H9 (cell line): ENCODE measurements at regions not wholly inside any gene's neighbourhood (a gene's known extent, or its start where the extent isn't known, plus 50 kb on each side); places are given as distances from the start of the nearest gene placed in this dataset.

Experiments used
- DNase-seq: peaks from one replicate; pipeline ENCODE4 v3.0.0-alpha.2; 2017
- H2AFZ ChIP-seq: one replicate; pipeline ENCODE4 v1.6.1; 2013; ENCODE audit warnings: mild to moderate bottlenecking, low read length, control low read depth, moderate library complexity
- H2AK5ac ChIP-seq: 2 replicates; pipeline ENCODE4 v1.6.1; 2013; ENCODE audit warnings: low read length, control low read depth, mixed read lengths; ENCODE audit not compliant: insufficient read length
- H2BK120ac ChIP-seq: one replicate; pipeline ENCODE4 v1.6.1; 2013; ENCODE audit warnings: low read depth, mild to moderate bottlenecking, low read length, control low read depth, inconsistent platforms; ENCODE audit not compliant: poor library complexity, severe bottlenecking
- H2BK12ac ChIP-seq: 2 replicates; pipeline ENCODE4 v1.6.1; 2013; ENCODE audit warnings: low read length, control low read depth, mixed read lengths, low read depth; ENCODE audit not compliant: insufficient read length
- H2BK15ac ChIP-seq: 2 replicates; pipeline ENCODE4 v1.6.1; 2013; ENCODE audit warnings: low read depth, low read length, control low read depth
- H2BK20ac ChIP-seq: one replicate; pipeline ENCODE4 v1.6.1; 2013; ENCODE audit warnings: low read depth, mild to moderate bottlenecking, low read length, control low read depth, inconsistent platforms; ENCODE audit not compliant: poor library complexity, severe bottlenecking
- H2BK5ac ChIP-seq: 2 replicates; pipeline ENCODE4 v1.6.1; 2013; ENCODE audit warnings: low read length, control low read depth, mixed read lengths; ENCODE audit not compliant: insufficient read length
- H3K14ac ChIP-seq: 2 replicates; pipeline ENCODE4 v1.6.1; 2013; ENCODE audit warnings: low read length, control low read depth; ENCODE audit not compliant: insufficient read depth
- H3K18ac ChIP-seq: 2 replicates; pipeline ENCODE4 v1.6.1; 2013; ENCODE audit warnings: low read depth, mild to moderate bottlenecking, mixed read lengths, low read length, control low read depth; ENCODE audit not compliant: insufficient read length
- H3K23ac ChIP-seq: 2 replicates; pipeline ENCODE4 v1.6.1; 2013; ENCODE audit warnings: low read length, control low read depth, mixed read lengths, low read depth; ENCODE audit not compliant: insufficient read length
- H3K23me2 ChIP-seq: 2 replicates; pipeline ENCODE4 v1.6.1; 2013; ENCODE audit warnings: low read depth, mild to moderate bottlenecking, mixed read lengths, low read length, control low read depth; ENCODE audit not compliant: insufficient read length, poor library complexity, severe bottlenecking
- H3K27ac ChIP-seq: 2 replicates; pipeline ENCODE4 v1.5.1; 2013; ENCODE audit warnings: low read length, control low read depth, mixed read lengths, low read depth; ENCODE audit not compliant: insufficient read length
- H3K27me3 ChIP-seq: 2 replicates; pipeline ENCODE4 v1.6.1; 2013; ENCODE audit warnings: low read length, control low read depth, inconsistent platforms; ENCODE audit not compliant: insufficient read depth
- H3K4ac ChIP-seq: 2 replicates; pipeline ENCODE4 v1.6.1; 2013; ENCODE audit warnings: low read depth, mild to moderate bottlenecking, control low read depth, inconsistent platforms, low read length, moderate library complexity
- H3K4me1 ChIP-seq: 2 replicates; pipeline ENCODE4 v1.6.1; 2013; ENCODE audit warnings: low read length, control low read depth, inconsistent platforms; ENCODE audit not compliant: insufficient read depth
- H3K4me2 ChIP-seq: 2 replicates; pipeline ENCODE4 v1.6.1; 2013; ENCODE audit warnings: low read length, control low read depth, mixed read lengths; ENCODE audit not compliant: insufficient read length, insufficient read depth
- H3K56ac ChIP-seq: 2 replicates; pipeline ENCODE4 v1.6.1; 2013; ENCODE audit warnings: low read depth, mild to moderate bottlenecking, mixed read lengths, low read length, control low read depth; ENCODE audit not compliant: insufficient read length
- H3K79me1 ChIP-seq: 2 replicates; pipeline ENCODE4 v1.6.1; 2013; ENCODE audit warnings: low read depth, mild to moderate bottlenecking, moderate library complexity, low read length, control low read depth, inconsistent platforms; ENCODE audit not compliant: insufficient read depth, poor library complexity, severe bottlenecking
- H3K79me2 ChIP-seq: 2 replicates; pipeline ENCODE4 v1.6.1; 2013; ENCODE audit warnings: low read length, control low read depth, inconsistent platforms; ENCODE audit not compliant: insufficient read depth
- H3K9ac ChIP-seq: 2 replicates; pipeline ENCODE4 v1.6.1; 2013; ENCODE audit warnings: low read length, control low read depth, mixed read lengths; ENCODE audit not compliant: insufficient read length; ENCODE audit errors: extremely low read depth
- H3K9me3 ChIP-seq: one replicate; pipeline ENCODE4 v1.6.1; 2013; ENCODE audit warnings: low read depth, low read length, inconsistent platforms; ENCODE audit not compliant: control insufficient read depth
- H3T11ph ChIP-seq: one replicate; pipeline ENCODE4 v1.6.1; 2013; ENCODE audit warnings: mild to moderate bottlenecking, low read length, control low read depth, inconsistent platforms
- H4K20me1 ChIP-seq: one replicate; pipeline ENCODE4 v1.6.1; 2013; ENCODE audit not compliant: control insufficient read depth, insufficient read length, insufficient read depth
- H4K5ac ChIP-seq: 2 replicates; pipeline ENCODE4 v1.6.1; 2013; ENCODE audit warnings: low read depth, mild to moderate bottlenecking, mixed read lengths, low read length, control low read depth; ENCODE audit not compliant: insufficient read length
- H4K8ac ChIP-seq: replicated peaks from 2 replicates; pipeline ENCODE4 v1.6.1; 2013; ENCODE audit warnings: low read length, control low read depth, mixed read lengths, low read depth; ENCODE audit not compliant: insufficient read length
- H4K91ac ChIP-seq: 2 replicates; pipeline ENCODE4 v1.6.1; 2013; ENCODE audit warnings: low read depth, mild to moderate bottlenecking, moderate library complexity, mixed read lengths, low read length, control low read depth; ENCODE audit not compliant: insufficient read length
- H3K27ac Mint-ChIP-seq, 3 experiments: 2 replicates in 2 of 3; 3 replicates in 1 of 3; pipeline ENCODE4 v1.8.0; 2020 to 2021; ENCODE audit warnings: mixed read lengths in 3 of 3, mild to moderate bottlenecking in 1 of 3, moderate library complexity in 1 of 3
- H3K27me3 Mint-ChIP-seq: 2 replicates; pipeline ENCODE4 v1.8.0; 2021; ENCODE audit warnings: low read depth, mild to moderate bottlenecking, moderate library complexity, mixed read lengths
- H3K36me3 Mint-ChIP-seq, 3 experiments: 2 replicates in 2 of 3; 3 replicates in 1 of 3; pipeline ENCODE4 v1.8.0; 2020 to 2021; ENCODE audit warnings: low read depth in 3 of 3, mixed read lengths in 3 of 3; ENCODE audit not compliant: insufficient read depth in 1 of 3
- H3K4me1 Mint-ChIP-seq, 2 experiments: 2 replicates each; pipeline ENCODE4 v1.8.0; 2020; ENCODE audit warnings: mixed read lengths in 2 of 2
- H3K4me3 Mint-ChIP-seq, 2 experiments: 2 replicates in 1 of 2; 3 replicates in 1 of 2; pipeline ENCODE4 v1.8.0; 2020 to 2021; ENCODE audit warnings: mild to moderate bottlenecking in 2 of 2, mixed read lengths in 2 of 2, moderate library complexity in 1 of 2
- H3K9me3 Mint-ChIP-seq, 2 experiments: 2 replicates in 1 of 2; 3 replicates in 1 of 2; pipeline ENCODE4 v1.8.0; 2020; ENCODE audit warnings: mild to moderate bottlenecking in 2 of 2, mixed read lengths in 2 of 2, moderate library complexity in 1 of 2
- WGBS: extraction: QIAGEN DNeasy Blood & Tissue Kit; methylation state at CpG from one replicate; pipeline ENCODE4 v1.1.7; 2013; ENCODE audit warnings: missing lambda C conversion rate, low lambda C conversion rate, mixed read lengths; ENCODE audit not compliant: insufficient read length; ENCODE audit errors: extremely low coverage; 5-methylcytosine and 5-hydroxymethylcytosine counted together
- TF ChIP-seq, protein P1 (sequence below): fragments of 200-600 bp; sonication (generic); conservative IDR thresholded peaks from 3 replicates; pipeline ENCODE4 v1.8.0; 2021; ENCODE audit warnings: antibody characterized with exemption, mild to moderate bottlenecking

DNA sequence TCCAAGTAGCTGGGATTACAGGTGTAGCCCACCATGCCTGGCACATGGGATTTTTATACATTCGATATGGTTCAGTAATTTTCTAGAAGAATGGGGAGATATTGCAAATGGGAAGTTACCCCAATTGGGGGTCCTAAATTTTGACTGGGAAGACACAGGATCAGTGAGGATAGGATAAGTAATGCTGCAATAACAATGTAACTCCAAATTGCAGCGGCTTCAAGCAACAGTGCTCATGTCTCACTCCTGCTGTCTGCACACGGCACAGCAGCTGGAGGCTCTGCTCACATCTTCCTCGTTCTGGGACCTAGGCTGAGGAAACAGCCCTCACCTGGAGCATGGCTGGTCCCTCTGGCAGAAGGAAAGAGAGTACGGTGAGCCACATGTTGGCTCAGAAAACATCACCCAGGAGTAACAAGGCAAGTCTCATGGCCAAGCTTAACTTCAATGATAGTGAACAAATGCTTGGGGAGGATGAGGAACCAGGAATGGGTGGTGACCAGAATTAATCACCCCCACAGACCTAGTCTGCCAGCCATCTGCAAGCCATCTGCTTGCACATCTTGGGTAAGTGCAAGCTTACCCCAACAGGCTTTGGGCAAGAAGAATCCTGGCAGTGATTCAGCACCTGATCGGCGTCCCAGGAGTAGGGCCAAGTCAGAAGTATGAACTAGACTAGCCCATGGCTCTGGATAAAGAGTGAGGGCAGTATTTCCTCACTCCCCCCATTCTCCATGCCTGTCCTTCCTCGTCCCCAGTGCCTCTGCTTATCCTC, 229.2 kb downstream of the COPRS start:
- H3K27ac ChIP-seq = no peak overlapping the region

More for the DNA sequence above, 229.2 kb downstream of the COPRS start:
- Histone ChIP-seq H2AK5ac (no peak overlapping the region), H2BK120ac (no peak overlapping the region), H3T11ph (no peak overlapping the region), H4K20me1 (no peaks in the 10 kb centered on the region), H3K9me3 (no peaks in the 10 kb centered on the region), H4K8ac (no peak overlapping the region), H3K4me1 (no peaks in the 10 kb centered on the region), H3K79me2 (no peaks in the 10 kb centered on the region), H2BK5ac (no peak overlapping the region), H3K14ac (no peak overlapping the region), H3K4ac (no peak overlapping the region), H2BK12ac (no peak overlapping the region), H2BK20ac (no peak overlapping the region), H3K18ac (no peak overlapping the region), H2AFZ (no peak overlapping the region), H3K23ac (no peak overlapping the region), H3K9ac (no peak overlapping the region), H2BK15ac (no peak overlapping the region), H4K91ac (no peak overlapping the region), H4K5ac (no peak overlapping the region), H3K56ac (no peak overlapping the region), H3K79me1 (no peaks in the 10 kb centered on the region), H3K23me2 (no peaks in the 10 kb centered on the region), H3K27me3 (no peaks in the 10 kb centered on the region), H3K4me2 (no peak overlapping the region)
- WGBS = no CpG with 5 or more reads among the region's 8 CpGs
- H3K27me3 Mint-ChIP-seq = peaks cover 6% of the 10 kb centered on the region
- DNase-seq = no peak
- TF ChIP-seq, protein P1, sequence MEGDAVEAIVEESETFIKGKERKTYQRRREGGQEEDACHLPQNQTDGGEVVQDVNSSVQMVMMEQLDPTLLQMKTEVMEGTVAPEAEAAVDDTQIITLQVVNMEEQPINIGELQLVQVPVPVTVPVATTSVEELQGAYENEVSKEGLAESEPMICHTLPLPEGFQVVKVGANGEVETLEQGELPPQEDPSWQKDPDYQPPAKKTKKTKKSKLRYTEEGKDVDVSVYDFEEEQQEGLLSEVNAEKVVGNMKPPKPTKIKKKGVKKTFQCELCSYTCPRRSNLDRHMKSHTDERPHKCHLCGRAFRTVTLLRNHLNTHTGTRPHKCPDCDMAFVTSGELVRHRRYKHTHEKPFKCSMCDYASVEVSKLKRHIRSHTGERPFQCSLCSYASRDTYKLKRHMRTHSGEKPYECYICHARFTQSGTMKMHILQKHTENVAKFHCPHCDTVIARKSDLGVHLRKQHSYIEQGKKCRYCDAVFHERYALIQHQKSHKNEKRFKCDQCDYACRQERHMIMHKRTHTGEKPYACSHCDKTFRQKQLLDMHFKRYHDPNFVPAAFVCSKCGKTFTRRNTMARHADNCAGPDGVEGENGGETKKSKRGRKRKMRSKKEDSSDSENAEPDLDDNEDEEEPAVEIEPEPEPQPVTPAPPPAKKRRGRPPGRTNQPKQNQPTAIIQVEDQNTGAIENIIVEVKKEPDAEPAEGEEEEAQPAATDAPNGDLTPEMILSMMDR = no peak
- no peak overlapping the region for H3K27ac Mint-ChIP-seq
- peaks cover 0 to 9% (median 4%) of the 10 kb centered on the region in 3 experiments; a peak in 5 of 7 replicates for H3K36me3 Mint-ChIP-seq
- H3K4me3 Mint-ChIP-seq = no peak overlapping the region
- peaks cover 21 to 28% of the 10 kb centered on the region in 2 experiments; a peak in 4 of 5 replicates for H3K9me3 Mint-ChIP-seq
- no peaks in the 10 kb centered on the region for H3K4me1 Mint-ChIP-seq
